ENCODE measurements at regions not wholly inside any gene's neighbourhood (a gene's known extent, or its start where the extent isn't known, plus 50 kb on each side); places are given as distances from the start of the nearest gene placed in this dataset.

DNA sequence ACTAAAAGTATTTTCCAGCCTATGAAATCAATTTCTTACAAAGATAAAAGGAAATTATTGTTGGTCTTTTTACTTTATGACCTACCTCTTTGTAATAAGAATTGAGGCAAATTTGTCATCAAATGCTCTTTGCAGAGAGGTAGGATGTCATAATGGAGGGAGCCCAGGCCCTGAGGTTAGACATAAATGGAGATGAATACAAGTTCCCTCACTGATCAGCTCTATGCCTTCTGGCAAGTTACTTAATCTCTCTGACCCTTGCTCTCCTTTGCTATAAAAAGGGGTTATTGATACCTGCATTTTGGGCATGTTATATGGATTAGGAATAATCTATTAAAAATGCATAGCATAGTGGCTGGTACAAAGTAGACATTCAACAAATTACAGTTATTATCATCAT, 146.9 kb upstream of the KRR1 start:
- TF ChIP-seq CTCF (conservative IDR thresholded peaks at IDR 0.05; ENCODE audit: low read length) (no peak), EZH2phosphoT487 (IDR thresholded peaks at IDR 0.05; ENCODE audit: borderline replicate concordance) (no peak)

All from Loucy (cell line).